CD8-positive, alpha-beta memory T cell (primary cell): ENCODE measurements at regions not wholly inside any gene's neighbourhood (a gene's known extent, or its start where the extent isn't known, plus 50 kb on each side); places are given as distances from the start of the nearest gene placed in this dataset.
"Not testable (repeated sequence)": the region's sequence is repeated elsewhere in the genome, so short reads cannot be mapped to it uniquely, and the experiment has no call there.

ENCODE experiments used
- CTCF ChIA-PET: fragments of 350-600 bp; sonication (Branson Sonifier 250); formaldehyde crosslinking; loops from one replicate; lab custom pipeline; 2021; ENCODE audit warnings: antibody characterized with exemption; lab: Charles Lee
- POLR2A ChIA-PET: fragments of 350-600 bp; sonication (Branson Sonifier 250); formaldehyde crosslinking; loops from one replicate; lab custom pipeline; 2021; ENCODE audit warnings: antibody characterized with exemption; lab: Charles Lee
- DNase-seq, 5 donors: peaks; one replicate each; pipeline versions ENCODE4 v3.0.0 to v3.0.0-alpha.2; 2020 to 2022; ENCODE audit warnings: mixed read lengths in 1 of 5
- H3K27ac ChIP-seq: one replicate; pipeline ENCODE4 v1.7.0; 2013; ENCODE audit warnings: low read depth, mild to moderate bottlenecking, low read length, moderate library complexity
- H3K27me3 ChIP-seq: 2 replicates; pipeline ENCODE4 v1.7.0; 2013; ENCODE audit warnings: low read length, mild to moderate bottlenecking; ENCODE audit not compliant: insufficient read depth, poor library complexity, severe bottlenecking
- H3K36me3 ChIP-seq: 2 replicates; pipeline ENCODE4 v1.7.0; 2013; ENCODE audit warnings: mild to moderate bottlenecking, low read length, moderate library complexity; ENCODE audit not compliant: insufficient read depth
- H3K4me1 ChIP-seq: 2 replicates; pipeline ENCODE4 v1.7.0; 2013; ENCODE audit warnings: mild to moderate bottlenecking, low read length, moderate library complexity; ENCODE audit not compliant: insufficient read depth
- H3K4me3 ChIP-seq: 2 replicates; pipeline ENCODE4 v1.7.0; 2013; ENCODE audit warnings: mild to moderate bottlenecking, low read length
- H3K9me3 ChIP-seq: 2 replicates; pipeline ENCODE4 v1.7.0; 2013; ENCODE audit warnings: mild to moderate bottlenecking, low read length
- H3K27ac Mint-ChIP-seq, 8 donors: one replicate each; pipeline ENCODE4 v1.8.0; 2020 to 2021; ENCODE audit warnings: mixed read lengths in 8 of 8, mild to moderate bottlenecking in 6 of 8, inconsistent platforms in 3 of 8, moderate library complexity in 3 of 8
- H3K27me3 Mint-ChIP-seq, 2 donors: one replicate each; pipeline ENCODE4 v1.8.0; 2020 to 2021; ENCODE audit warnings: mixed read lengths in 2 of 2, mild to moderate bottlenecking in 1 of 2, moderate library complexity in 1 of 2
- H3K36me3 Mint-ChIP-seq, 3 donors: one replicate each; pipeline ENCODE4 v1.8.0; 2020 to 2021; ENCODE audit warnings: mixed read lengths in 3 of 3, inconsistent platforms in 1 of 3, mild to moderate bottlenecking in 1 of 3
- H3K4me1 Mint-ChIP-seq, 3 donors: one replicate each; pipeline ENCODE4 v1.8.0; 2020 to 2021; ENCODE audit warnings: mixed read lengths in 3 of 3, inconsistent platforms in 1 of 3, mild to moderate bottlenecking in 1 of 3
- H3K4me3 Mint-ChIP-seq, 7 donors: one replicate each; pipeline ENCODE4 v1.8.0; 2020 to 2021; ENCODE audit warnings: mixed read lengths in 7 of 7, mild to moderate bottlenecking in 6 of 7, moderate library complexity in 4 of 7, inconsistent platforms in 2 of 7
- H3K9me3 Mint-ChIP-seq, 5 donors: one replicate each; pipeline ENCODE4 v1.8.0; 2020 to 2022; ENCODE audit warnings: mixed read lengths in 5 of 5, mild to moderate bottlenecking in 3 of 5, moderate library complexity in 2 of 5, inconsistent platforms in 1 of 5

DNA sequence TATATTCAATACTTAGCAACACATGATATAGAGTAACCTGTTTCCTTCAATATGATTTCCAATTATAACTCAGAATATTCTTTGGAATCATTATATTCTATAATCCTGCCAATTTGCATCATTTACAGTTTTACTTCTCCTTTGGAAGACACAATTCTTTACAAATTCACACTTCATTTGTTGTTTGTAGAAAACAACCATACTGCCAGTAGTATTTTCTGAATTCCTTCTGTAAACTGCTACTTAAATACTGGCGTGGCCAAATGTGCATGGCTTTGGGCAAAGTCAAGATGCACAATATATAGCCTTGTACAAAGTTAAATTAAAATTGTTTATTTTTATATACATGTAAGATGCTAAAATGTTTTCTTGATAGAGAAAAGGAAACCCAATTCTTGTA, 687.1 kb upstream of the NEGR1 start:
- no peaks in the 10 kb centered on the region for H3K36me3 Mint-ChIP-seq
- no peaks in the 10 kb centered on the region for H3K9me3 ChIP-seq
- no peak for DNase-seq
- no peaks in the 10 kb centered on the region for H3K4me1 ChIP-seq
- POLR2A ChIA-PET, result no interaction called here
- peaks cover 0 to 30% (median 4%) of the 10 kb centered on the region in 5 donors for H3K9me3 Mint-ChIP-seq
- no peaks in the 10 kb centered on the region for H3K4me1 Mint-ChIP-seq
- no peak overlapping the region for H3K27ac Mint-ChIP-seq
- no peaks in the 10 kb centered on the region for H3K36me3 ChIP-seq
- H3K4me3 Mint-ChIP-seq, result no peak overlapping the region
- H3K27me3 ChIP-seq, result no peaks in the 10 kb centered on the region
- no peaks in the 10 kb centered on the region for H3K27me3 Mint-ChIP-seq
- H3K4me3 ChIP-seq, result no peak overlapping the region
- CTCF ChIA-PET, result no interaction called here
- no peak overlapping the region for H3K27ac ChIP-seq

DNA sequence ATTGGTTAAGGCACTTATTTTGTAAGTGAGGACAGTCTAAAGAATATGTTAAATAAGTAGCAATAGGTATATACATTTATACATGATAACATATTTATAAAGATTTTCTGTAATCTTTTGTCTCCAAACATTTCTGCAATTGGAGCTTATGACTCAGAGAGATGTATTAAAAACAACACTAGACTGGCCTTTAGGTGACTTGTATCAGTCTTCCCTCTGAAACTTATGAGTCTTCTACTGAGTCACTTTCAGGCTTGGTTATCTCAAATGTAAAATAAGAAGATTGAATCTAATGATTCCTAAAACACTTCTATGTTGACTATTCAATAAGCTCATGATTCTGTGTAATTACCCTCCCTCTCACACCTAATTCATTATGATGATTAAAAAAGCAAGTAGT, 672.6 kb upstream of the NEGR1 start:
- H3K36me3 Mint-ChIP-seq, result no peaks in the 10 kb centered on the region
- Histone ChIP-seq H3K27ac (no peak overlapping the region), H3K36me3 (no peaks in the 10 kb centered on the region), H3K4me3 (no peak overlapping the region), H3K4me1 (no peaks in the 10 kb centered on the region), H3K27me3 (no peaks in the 10 kb centered on the region), H3K9me3 (no peaks in the 10 kb centered on the region)
- no peaks in the 10 kb centered on the region for H3K27me3 Mint-ChIP-seq
- CTCF ChIA-PET, result no interaction called here
- no peak overlapping the region for H3K27ac Mint-ChIP-seq
- peaks cover 3 to 31% (median 9%) of the 10 kb centered on the region in 5 donors for H3K9me3 Mint-ChIP-seq
- POLR2A ChIA-PET, result no interaction called here
- no peak overlapping the region for H3K4me3 Mint-ChIP-seq
- no peaks in the 10 kb centered on the region for H3K4me1 Mint-ChIP-seq
- DNase-seq, result no peak

DNA sequence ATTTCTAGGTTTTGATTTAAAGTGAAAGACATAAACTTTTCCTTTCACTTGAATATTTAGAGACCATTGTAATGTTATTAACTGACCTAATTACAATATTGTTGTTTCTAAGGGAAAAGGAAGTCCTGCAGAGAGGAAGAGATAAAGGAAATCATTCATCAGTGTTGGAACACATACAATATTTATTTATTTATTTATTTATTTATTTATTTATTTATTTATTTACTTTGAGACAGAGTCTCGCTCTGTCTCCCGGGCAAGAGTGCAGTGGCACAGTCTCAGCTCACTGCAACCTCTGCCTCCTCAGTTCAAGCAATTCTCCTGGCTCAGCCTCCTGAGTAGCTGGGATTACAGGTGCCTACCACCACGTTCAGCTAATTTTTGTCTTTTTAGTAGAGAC, 668.6 kb upstream of the NEGR1 start:
- H3K27me3 Mint-ChIP-seq, H3K9me3 ChIP-seq, H3K36me3 Mint-ChIP-seq, H3K27me3 ChIP-seq, H3K27ac Mint-ChIP-seq, H3K4me1 ChIP-seq, H3K36me3 ChIP-seq, H3K4me1 Mint-ChIP-seq, H3K27ac ChIP-seq, H3K4me3 Mint-ChIP-seq, DNase-seq, POLR2A ChIA-PET, CTCF ChIA-PET, H3K4me3 ChIP-seq: not testable (repeated sequence)
- H3K9me3 Mint-ChIP-seq, result peaks cover 0 to 31% (median 8%) of the 10 kb centered on the region in 5 donors

DNA sequence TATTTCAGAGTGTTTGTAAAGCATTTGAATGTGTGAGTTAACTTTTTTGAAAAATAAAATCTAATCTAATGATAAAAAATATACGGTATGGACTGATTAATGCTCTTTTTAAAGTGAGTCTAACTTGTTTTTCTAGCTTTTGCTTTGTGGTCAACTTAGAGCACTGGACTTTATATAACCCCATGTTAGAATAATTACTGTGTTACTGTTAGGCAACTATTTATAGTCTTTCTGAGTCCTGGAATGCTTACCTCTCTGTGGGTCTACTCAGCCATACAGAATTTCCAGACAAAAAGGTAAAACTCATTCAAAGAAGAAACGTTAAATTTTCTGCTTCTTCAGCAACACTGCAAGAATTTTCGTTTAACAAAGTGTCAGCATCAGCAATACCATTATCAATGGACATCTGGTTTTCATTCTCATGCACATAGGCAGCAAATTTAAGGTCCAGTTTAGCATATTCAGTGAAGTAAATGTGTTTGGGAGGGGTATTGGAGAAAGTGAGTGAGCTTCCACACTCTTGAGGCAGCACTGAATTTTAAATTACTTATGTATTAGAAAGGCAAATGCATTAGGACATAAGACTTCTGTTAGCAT, 664.7 kb upstream of the NEGR1 start:
- H3K27me3 Mint-ChIP-seq, result no peaks in the 10 kb centered on the region
- no peaks in the 10 kb centered on the region for H3K36me3 Mint-ChIP-seq
- no peaks in the 10 kb centered on the region for H3K27me3 ChIP-seq
- H3K4me3 ChIP-seq, result no peak overlapping the region
- no peak overlapping the region for H3K27ac Mint-ChIP-seq
- CTCF ChIA-PET, result no interaction called here
- H3K4me3 Mint-ChIP-seq, result no peak overlapping the region
- H3K4me1 ChIP-seq, result no peaks in the 10 kb centered on the region
- H3K27ac ChIP-seq, result no peak overlapping the region
- H3K9me3 ChIP-seq, result no peaks in the 10 kb centered on the region
- peaks cover 2 to 28% (median 7%) of the 10 kb centered on the region in 5 donors for H3K9me3 Mint-ChIP-seq
- H3K36me3 ChIP-seq, result no peaks in the 10 kb centered on the region
- H3K4me1 Mint-ChIP-seq, result no peaks in the 10 kb centered on the region
- no peak for DNase-seq
- POLR2A ChIA-PET, result no interaction called here

DNA sequence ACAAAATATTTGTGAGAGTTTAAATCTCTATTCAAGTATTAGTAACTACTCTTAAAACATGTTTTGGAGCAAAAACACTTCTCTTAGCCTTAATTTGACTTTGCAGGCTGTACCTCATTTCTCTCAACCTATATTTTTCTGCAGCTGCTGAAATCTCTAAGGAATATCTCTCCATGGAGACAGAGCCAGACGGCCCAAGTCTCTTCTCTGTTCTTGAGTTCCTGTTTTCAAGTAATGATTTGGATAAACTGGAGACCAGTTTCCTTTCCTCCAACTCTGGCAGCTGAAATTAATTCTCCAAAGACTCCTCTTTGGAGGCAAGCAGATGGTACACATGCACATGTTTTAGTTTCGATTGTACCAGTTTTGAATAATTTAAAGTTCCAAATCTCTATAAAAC, 659.7 kb upstream of the NEGR1 start:
- CTCF ChIA-PET, result no interaction called here
- Histone ChIP-seq H3K27me3 (no peaks in the 10 kb centered on the region), H3K4me1 (no peaks in the 10 kb centered on the region), H3K4me3 (no peak overlapping the region), H3K36me3 (no peaks in the 10 kb centered on the region), H3K9me3 (no peaks in the 10 kb centered on the region), H3K27ac (no peak overlapping the region)
- no peak for DNase-seq
- H3K27ac Mint-ChIP-seq, result no peak overlapping the region
- POLR2A ChIA-PET, result no interaction called here
- no peaks in the 10 kb centered on the region for H3K4me1 Mint-ChIP-seq
- H3K4me3 Mint-ChIP-seq, result no peak overlapping the region
- H3K36me3 Mint-ChIP-seq, result no peaks in the 10 kb centered on the region
- no peaks in the 10 kb centered on the region for H3K27me3 Mint-ChIP-seq
- peaks cover 2 to 33% (median 4%) of the 10 kb centered on the region in 5 donors for H3K9me3 Mint-ChIP-seq

DNA sequence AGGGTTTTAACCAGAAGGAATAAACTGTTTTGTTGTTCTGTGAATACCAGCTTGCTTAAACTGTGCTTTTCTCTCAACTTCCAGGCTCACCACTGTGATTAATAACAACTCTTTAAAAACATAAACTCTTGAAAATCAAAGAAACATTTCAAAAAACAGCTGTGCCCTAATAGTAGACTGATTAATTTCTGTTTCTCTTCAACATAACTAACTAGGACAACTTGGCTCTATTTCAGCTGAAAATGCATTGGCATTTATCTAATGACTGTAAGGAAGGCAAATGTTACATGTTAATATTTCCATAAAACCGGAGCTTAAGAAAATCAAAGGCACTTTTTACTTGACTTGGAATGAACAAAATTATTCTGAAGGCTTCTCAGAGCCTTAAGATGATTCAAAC, 656.1 kb upstream of the NEGR1 start:
- H3K4me3 Mint-ChIP-seq, result no peak overlapping the region
- peaks cover 2 to 28% (median 5%) of the 10 kb centered on the region in 5 donors for H3K9me3 Mint-ChIP-seq
- no peak overlapping the region for H3K27ac ChIP-seq
- H3K27me3 Mint-ChIP-seq, result no peaks in the 10 kb centered on the region
- no peaks in the 10 kb centered on the region for H3K27me3 ChIP-seq
- ChIA-PET POLR2A (no interaction called here), CTCF (no interaction called here)
- no peaks in the 10 kb centered on the region for H3K9me3 ChIP-seq
- no peak overlapping the region for H3K4me3 ChIP-seq
- DNase-seq, result no peak
- no peaks in the 10 kb centered on the region for H3K36me3 ChIP-seq
- H3K36me3 Mint-ChIP-seq, result no peaks in the 10 kb centered on the region
- H3K4me1 Mint-ChIP-seq, result no peaks in the 10 kb centered on the region
- no peak overlapping the region for H3K27ac Mint-ChIP-seq
- no peaks in the 10 kb centered on the region for H3K4me1 ChIP-seq

DNA sequence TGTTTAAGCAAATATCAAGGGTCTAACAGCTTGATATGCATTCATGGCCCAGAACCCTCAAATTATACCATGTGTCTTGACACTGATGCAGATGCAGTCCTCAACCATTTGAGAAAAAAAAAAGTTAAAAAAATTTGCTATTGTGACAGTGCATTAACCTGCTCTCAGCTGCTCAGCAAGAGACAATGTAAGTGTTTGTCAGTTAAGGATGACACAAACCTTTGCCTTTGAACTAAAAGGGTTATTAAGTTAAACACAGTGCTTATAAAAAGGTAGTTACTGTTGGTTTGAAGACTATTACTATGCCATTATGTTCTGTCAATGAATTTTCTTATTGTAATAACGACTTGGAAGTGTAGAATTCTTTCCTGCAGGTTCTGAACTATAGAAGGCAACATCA, 655.6 kb upstream of the NEGR1 start:
- Mint-ChIP-seq H3K36me3 (no peaks in the 10 kb centered on the region), H3K4me3 (no peak overlapping the region), H3K9me3 (peaks cover 2 to 26% (median 6%) of the 10 kb centered on the region in 5 donors), H3K27ac (no peak overlapping the region), H3K4me1 (no peaks in the 10 kb centered on the region), H3K27me3 (no peaks in the 10 kb centered on the region)
- Histone ChIP-seq H3K4me1 (no peaks in the 10 kb centered on the region), H3K4me3 (no peak overlapping the region), H3K27me3 (no peaks in the 10 kb centered on the region), H3K9me3 (no peaks in the 10 kb centered on the region), H3K36me3 (no peaks in the 10 kb centered on the region), H3K27ac (no peak overlapping the region)
- DNase-seq, result no peak
- ChIA-PET POLR2A (no interaction called here), CTCF (no interaction called here)

DNA sequence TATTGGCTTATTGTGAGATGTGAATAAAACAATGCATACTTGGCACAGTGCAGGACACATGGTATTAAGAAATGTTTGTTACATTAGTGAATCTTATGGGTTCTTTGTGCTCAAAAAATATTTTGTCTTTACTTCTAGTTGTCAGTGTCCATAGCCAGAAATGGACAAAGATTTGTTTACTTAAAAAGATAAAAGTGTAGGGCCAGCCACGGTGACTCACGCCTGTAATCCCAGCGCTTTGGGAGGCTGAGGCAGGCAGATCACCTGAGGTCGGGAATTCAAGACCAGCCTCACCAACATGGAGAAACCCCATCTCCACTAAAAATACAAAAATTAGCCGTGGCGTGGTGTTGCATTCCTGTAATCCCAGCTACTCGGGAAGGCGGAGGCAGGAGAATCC, 654.6 kb upstream of the NEGR1 start:
- H3K36me3 Mint-ChIP-seq, result no peaks in the 10 kb centered on the region
- H3K36me3 ChIP-seq, result no peaks in the 10 kb centered on the region
- H3K27ac ChIP-seq, result no peak overlapping the region
- peaks cover 2 to 30% (median 6%) of the 10 kb centered on the region in 5 donors for H3K9me3 Mint-ChIP-seq
- no peaks in the 10 kb centered on the region for H3K4me1 Mint-ChIP-seq
- no peaks in the 10 kb centered on the region for H3K9me3 ChIP-seq
- H3K27ac Mint-ChIP-seq, result no peak overlapping the region
- H3K27me3 Mint-ChIP-seq, result no peaks in the 10 kb centered on the region
- no peak for DNase-seq
- no peaks in the 10 kb centered on the region for H3K27me3 ChIP-seq
- ChIA-PET CTCF (no interaction called here), POLR2A (no interaction called here)
- H3K4me1 ChIP-seq, result no peaks in the 10 kb centered on the region
- H3K4me3 ChIP-seq, result no peak overlapping the region
- H3K4me3 Mint-ChIP-seq, result no peak overlapping the region
